Testis (tissue), 2 donors: ENCODE measurements at regions not wholly inside any gene's neighbourhood (a gene's known extent, or its start where the extent isn't known, plus 50 kb on each side); places are given as distances from the start of the nearest gene placed in this dataset.

Experiments
- DNase-seq: peaks from one replicate; pipeline ENCODE4 v3.0.0-alpha.2; 2019
- H3K27ac ChIP-seq, 2 donors: fragments of 200-600 bp; sonication (generic); one replicate each; pipeline ENCODE4 v1.5.1; 2019
- H3K27me3 ChIP-seq: fragments of 200-600 bp; sonication (generic); one replicate; pipeline ENCODE4 v1.5.1; 2019
- H3K36me3 ChIP-seq: fragments of 200-600 bp; sonication (generic); one replicate; pipeline ENCODE4 v1.5.1; 2017; ENCODE audit warnings: low read depth; ENCODE audit errors: missing control alignments
- H3K4me1 ChIP-seq: fragments of 200-600 bp; sonication (generic); one replicate; pipeline ENCODE4 v1.5.1; 2019
- H3K4me3 ChIP-seq, 2 donors: fragments of 200-600 bp; sonication (generic); one replicate each; pipeline ENCODE4 v1.5.1; 2017 to 2019
- H3K9me3 ChIP-seq: fragments of 200-600 bp; sonication (generic); one replicate; pipeline ENCODE4 v1.5.1; 2017
- POLR2A ChIP-seq: fragments of 450-650 bp; IDR thresholded peaks from one replicate; pipeline ENCODE4 v1.6.1; 2017; ENCODE audit warnings: antibody characterized with exemption, mild to moderate bottlenecking, moderate library complexity
- WGBS, 2 donors: methylation state at CpG; one replicate each; pipeline ENCODE4 v1.1.5; 2018; 5-methylcytosine and 5-hydroxymethylcytosine counted together
- intact Hi-C: fragments of 100-400 bp; cut with DNase I; formaldehyde crosslinking; loops from one replicate; pipeline ENCODE4 v1.15.1; 2023; ENCODE audit warnings: low total_unique reads
- TF ChIP-seq, protein P1 (sequence below), 3 experiments: fragments of 450-650 bp in 2 of 3; fragments of 200-600 bp in 1 of 3; sonication (generic) in 1 of 3; IDR thresholded peaks; one replicate each; pipeline ENCODE4 v1.5.1; 2016 to 2019; ENCODE audit warnings: antibody characterized with exemption in 3 of 3, mild to moderate bottlenecking in 2 of 3, moderate library complexity in 1 of 3

- Histone ChIP-seq H3K4me1 (no peaks in the 10 kb centered on the region), H3K9me3 (no peaks in the 10 kb centered on the region), H3K36me3 (no peaks in the 10 kb centered on the region), H3K27ac (no peak overlapping the region), H3K27me3 (no peaks in the 10 kb centered on the region), H3K4me3 (no peak overlapping the region)
- no peak for DNase-seq
- intact Hi-C loops, result no loop called here
- no peak for TF ChIP-seq POLR2A
- TF ChIP-seq, protein P1, sequence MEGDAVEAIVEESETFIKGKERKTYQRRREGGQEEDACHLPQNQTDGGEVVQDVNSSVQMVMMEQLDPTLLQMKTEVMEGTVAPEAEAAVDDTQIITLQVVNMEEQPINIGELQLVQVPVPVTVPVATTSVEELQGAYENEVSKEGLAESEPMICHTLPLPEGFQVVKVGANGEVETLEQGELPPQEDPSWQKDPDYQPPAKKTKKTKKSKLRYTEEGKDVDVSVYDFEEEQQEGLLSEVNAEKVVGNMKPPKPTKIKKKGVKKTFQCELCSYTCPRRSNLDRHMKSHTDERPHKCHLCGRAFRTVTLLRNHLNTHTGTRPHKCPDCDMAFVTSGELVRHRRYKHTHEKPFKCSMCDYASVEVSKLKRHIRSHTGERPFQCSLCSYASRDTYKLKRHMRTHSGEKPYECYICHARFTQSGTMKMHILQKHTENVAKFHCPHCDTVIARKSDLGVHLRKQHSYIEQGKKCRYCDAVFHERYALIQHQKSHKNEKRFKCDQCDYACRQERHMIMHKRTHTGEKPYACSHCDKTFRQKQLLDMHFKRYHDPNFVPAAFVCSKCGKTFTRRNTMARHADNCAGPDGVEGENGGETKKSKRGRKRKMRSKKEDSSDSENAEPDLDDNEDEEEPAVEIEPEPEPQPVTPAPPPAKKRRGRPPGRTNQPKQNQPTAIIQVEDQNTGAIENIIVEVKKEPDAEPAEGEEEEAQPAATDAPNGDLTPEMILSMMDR (IDR thresholded peaks at IDR 0.05), result no peak
- 71 to 74% methylated on average over 10 of the region's 10 CpGs for WGBS, 2 donors
Observed at GRCh38 chr3:176951586-176952292, 245.5 kb downstream of the TBL1XR1 start.

DNA sequence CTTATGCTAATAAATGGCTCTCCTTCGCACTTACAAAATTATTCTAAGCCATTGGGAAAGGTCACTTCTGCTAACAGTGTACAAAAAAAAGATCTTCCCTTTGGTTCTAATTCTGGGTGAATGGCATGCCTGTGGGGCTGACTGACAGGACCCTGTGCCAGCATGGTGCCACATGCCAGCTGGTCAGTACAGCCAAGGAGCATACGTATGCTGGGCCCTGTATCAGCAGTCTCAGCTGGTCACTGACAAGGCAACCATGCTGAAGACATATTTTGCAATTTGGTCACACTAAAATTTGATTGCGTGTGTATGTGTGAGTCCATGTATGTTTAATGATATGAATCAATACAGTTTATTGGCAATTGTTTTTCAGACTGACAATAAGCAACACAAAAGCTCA lies 246.1 kb downstream of the TBL1XR1 start:
- no peaks in the 10 kb centered on the region for H3K36me3 ChIP-seq
- H3K27ac ChIP-seq, result no peak overlapping the region
- no peak for DNase-seq
- H3K9me3 ChIP-seq, result no peaks in the 10 kb centered on the region
- no peak overlapping the region for H3K4me3 ChIP-seq
- 89 to 91% methylated on average over 3 of the region's 3 CpGs for WGBS, 2 donors
- no peaks in the 10 kb centered on the region for H3K4me1 ChIP-seq
- TF ChIP-seq, protein P1 (IDR thresholded peaks at IDR 0.05), result no peak
- TF ChIP-seq POLR2A, result no peak
- intact Hi-C loops, result no loop called here
- H3K27me3 ChIP-seq, result no peaks in the 10 kb centered on the region

GRCh38 chr3:176950743-176951142 lies 246.5 kb downstream of the TBL1XR1 start:
- H3K27me3 ChIP-seq, result no peaks in the 10 kb centered on the region
- H3K4me1 ChIP-seq, result no peaks in the 10 kb centered on the region
- no peaks in the 10 kb centered on the region for H3K9me3 ChIP-seq
- intact Hi-C loops, result no loop called here
- no peak for DNase-seq
- 70 to 85% methylated on average over 3 of the region's 3 CpGs for WGBS, 2 donors
- TF ChIP-seq, protein P1 (IDR thresholded peaks at IDR 0.05), result no peak
- no peak for TF ChIP-seq POLR2A
- H3K4me3 ChIP-seq, result no peak overlapping the region
- no peak overlapping the region for H3K27ac ChIP-seq
- H3K36me3 ChIP-seq, result no peaks in the 10 kb centered on the region

GRCh38 chr3:176948151-176948550 lies 249.1 kb downstream of the TBL1XR1 start:
- H3K4me3 ChIP-seq, result no peak overlapping the region
- H3K4me1 ChIP-seq, result no peaks in the 10 kb centered on the region
- DNase-seq, result no peak
- no peaks in the 10 kb centered on the region for H3K27me3 ChIP-seq
- H3K9me3 ChIP-seq, result no peaks in the 10 kb centered on the region
- WGBS, 2 donors, result 90 to 93% methylated on average over 2 of the region's 2 CpGs
- no peak for TF ChIP-seq POLR2A
- TF ChIP-seq, protein P1 (IDR thresholded peaks at IDR 0.05), result no peak
- H3K36me3 ChIP-seq, result no peaks in the 10 kb centered on the region
- intact Hi-C loops, result no loop called here
- no peak overlapping the region for H3K27ac ChIP-seq

DNA sequence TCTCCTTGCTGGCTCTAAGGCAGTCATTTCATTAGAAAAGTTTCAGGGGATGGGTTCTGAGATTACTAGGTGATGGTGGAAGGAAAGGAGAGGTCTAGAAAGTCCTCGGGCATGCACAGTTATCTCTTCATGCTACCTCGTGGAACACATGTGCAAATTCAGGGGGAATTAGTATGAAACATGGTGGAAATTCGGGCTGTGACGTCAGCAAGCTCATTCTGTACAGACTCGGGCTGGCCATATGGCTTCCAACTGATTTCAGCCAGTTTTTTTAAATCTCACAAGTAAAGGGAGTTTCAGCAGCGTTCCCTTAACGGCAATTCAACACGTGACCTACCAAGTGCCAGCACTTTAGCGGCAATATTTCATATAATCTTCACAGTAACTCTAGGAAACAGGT lies 251.1 kb downstream of the TBL1XR1 start:
- intact Hi-C loops, result no loop called here
- DNase-seq, result no peak
- Histone ChIP-seq H3K9me3 (no peaks in the 10 kb centered on the region), H3K4me3 (no peak overlapping the region), H3K36me3 (no peaks in the 10 kb centered on the region), H3K4me1 (no peaks in the 10 kb centered on the region), H3K27me3 (no peaks in the 10 kb centered on the region), H3K27ac (no peak overlapping the region)
- WGBS, 2 donors, result 91 to 98% methylated on average over 9 of the region's 9 CpGs
- TF ChIP-seq POLR2A, result no peak
- TF ChIP-seq, protein P1 (IDR thresholded peaks at IDR 0.05), result no peak
